ENCODE measurements at regions not wholly inside any gene's neighbourhood (a gene's known extent, or its start where the extent isn't known, plus 50 kb on each side); places are given as distances from the start of the nearest gene placed in this dataset.

- TF ChIP-seq ZNF274 (IDR thresholded peaks at IDR 0.05; ENCODE audit: low read depth, low read length) (no peak), YY1 (IDR thresholded peaks at IDR 0.05; ENCODE audit: insufficient read depth, insufficient read length) (no peak), SUZ12 (IDR thresholded peaks at IDR 0.05; ENCODE audit: extremely low read depth, insufficient read depth, insufficient read length) (no peak)
Observed at GRCh38 chr4:11252149-11252548, 176.5 kb downstream of the HS3ST1 start.

Data from NT2/D1 (cell line).